HG02870 (cell line): ENCODE measurements at regions not wholly inside any gene's neighbourhood (a gene's known extent, or its start where the extent isn't known, plus 50 kb on each side); places are given as distances from the start of the nearest gene placed in this dataset.
"Not testable (repeated sequence)": the region's sequence is repeated elsewhere in the genome, so short reads cannot be mapped to it uniquely, and the experiment has no call there.

Experiments
- ATAC-seq: cut with Tn5 transposase; IDR thresholded peaks from one replicate; pipeline ENCODE4 v1.9.1; 2021; ENCODE audit warnings: mild to moderate bottlenecking, moderate library complexity; ENCODE audit not compliant: unreplicated experiment

- no peak for ATAC-seq
Measured at GRCh38 chr14:85325134-85326017, 204.6 kb upstream of the FLRT2 start.

GRCh38 chr14:85332401-85332800 is 197.5 kb upstream of the FLRT2 start:
- no peak for ATAC-seq

GRCh38 chr14:85333313-85333712 is 196.6 kb upstream of the FLRT2 start:
- no peak for ATAC-seq

- ATAC-seq: no peak
Measured at GRCh38 chr14:85333841-85334240, 196.1 kb upstream of the FLRT2 start.

GRCh38 chr14:85334316-85334715 is 195.6 kb upstream of the FLRT2 start:
- ATAC-seq: no peak

GRCh38 chr14:85336257-85336656 is 193.7 kb upstream of the FLRT2 start:
- no peak for ATAC-seq

GRCh38 chr14:85336817-85337216 is 193.1 kb upstream of the FLRT2 start:
- ATAC-seq: no peak

GRCh38 chr14:85338895-85339294 is 191.0 kb upstream of the FLRT2 start:
- ATAC-seq: no peak

GRCh38 chr14:85342858-85343607 is 186.9 kb upstream of the FLRT2 start:
- ATAC-seq: no peak

GRCh38 chr14:85344171-85344570 is 185.8 kb upstream of the FLRT2 start:
- ATAC-seq: no peak

GRCh38 chr14:85344847-85345570 is 184.9 kb upstream of the FLRT2 start:
- no peak for ATAC-seq

- no peak for ATAC-seq
Measured at GRCh38 chr14:85350667-85351066, 179.3 kb upstream of the FLRT2 start.

- ATAC-seq: not testable (repeated sequence)
Measured at GRCh38 chr14:85352588-85352987, 177.4 kb upstream of the FLRT2 start.

- ATAC-seq: no peak
Measured at GRCh38 chr14:85357120-85357519, 172.8 kb upstream of the FLRT2 start.

- no peak for ATAC-seq
Measured at GRCh38 chr14:85358136-85358785, 171.7 kb upstream of the FLRT2 start.

GRCh38 chr14:85359505-85359904 is 170.4 kb upstream of the FLRT2 start:
- ATAC-seq: no peak

- ATAC-seq: no peak
Measured at GRCh38 chr14:85363358-85363757, 166.6 kb upstream of the FLRT2 start.

GRCh38 chr14:85366226-85366625 is 163.7 kb upstream of the FLRT2 start:
- ATAC-seq: no peak

- ATAC-seq: no peak
Measured at GRCh38 chr14:85380881-85381280, 149.1 kb upstream of the FLRT2 start.

- ATAC-seq: no peak
Measured at GRCh38 chr14:85382341-85382740, 147.6 kb upstream of the FLRT2 start.

GRCh38 chr14:85387181-85387580 is 142.8 kb upstream of the FLRT2 start:
- no peak for ATAC-seq
